Neuronal stem cell (in vitro differentiated cells): ENCODE measurements at regions not wholly inside any gene's neighbourhood (a gene's known extent, or its start where the extent isn't known, plus 50 kb on each side); places are given as distances from the start of the nearest gene placed in this dataset.

Experiments
- DNase-seq: peaks from one replicate; pipeline ENCODE4 v3.0.0-alpha.2; 2013; ENCODE audit warnings: low spot score
- H2AFZ ChIP-seq: one replicate; pipeline ENCODE4 v1.6.1; 2013; ENCODE audit warnings: mild to moderate bottlenecking, low read length, inconsistent platforms
- H2AK5ac ChIP-seq: 2 replicates; pipeline ENCODE4 v1.6.1; 2013; ENCODE audit warnings: low read depth, mild to moderate bottlenecking, inconsistent platforms, low read length, moderate library complexity, mixed read lengths
- H2BK120ac ChIP-seq: 2 replicates; pipeline ENCODE4 v1.6.1; 2013; ENCODE audit warnings: low read depth, mild to moderate bottlenecking, inconsistent platforms, low read length, moderate library complexity, mixed read lengths
- H2BK12ac ChIP-seq: one replicate; pipeline ENCODE4 v1.6.1; 2013; ENCODE audit warnings: low read length, inconsistent platforms
- H2BK15ac ChIP-seq: 2 replicates; pipeline ENCODE4 v1.6.1; 2013; ENCODE audit warnings: mild to moderate bottlenecking, low read length, inconsistent platforms, mixed read lengths
- H2BK5ac ChIP-seq: one replicate; pipeline ENCODE4 v1.6.1; 2013; ENCODE audit warnings: inconsistent platforms, mild to moderate bottlenecking, low read length, moderate library complexity
- H3K14ac ChIP-seq: one replicate; pipeline ENCODE4 v1.6.1; 2013; ENCODE audit warnings: low read length, inconsistent platforms
- H3K18ac ChIP-seq: 2 replicates; pipeline ENCODE4 v1.6.1; 2013; ENCODE audit warnings: low read length, inconsistent platforms
- H3K23ac ChIP-seq: 2 replicates; pipeline ENCODE4 v1.6.1; 2013; ENCODE audit warnings: low read depth, mild to moderate bottlenecking, mixed read lengths, low read length, inconsistent platforms; ENCODE audit not compliant: poor library complexity
- H3K27ac ChIP-seq: replicated peaks from 3 replicates; pipeline ENCODE4 v1.5.1; 2013; ENCODE audit warnings: low read length, inconsistent platforms
- H3K27me3 ChIP-seq, 3 experiments: 2 replicates each; pipeline ENCODE4 v1.6.1; 2013; ENCODE audit warnings: low read length in 3 of 3, mild to moderate bottlenecking in 2 of 3, inconsistent platforms in 1 of 3, low read depth in 1 of 3, mixed read lengths in 1 of 3, moderate library complexity in 1 of 3; ENCODE audit not compliant: control insufficient read depth in 3 of 3, insufficient read depth in 3 of 3
- H3K36me3 ChIP-seq, 2 donors: replicated peaks in 1 of 2; 2 replicates each; pipeline ENCODE4 v1.6.1; 2013; ENCODE audit warnings: low read length in 2 of 2; ENCODE audit not compliant: control insufficient read depth in 2 of 2, insufficient read depth in 2 of 2
- H3K4ac ChIP-seq: 2 replicates; pipeline ENCODE4 v1.6.1; 2013; ENCODE audit warnings: inconsistent platforms, mild to moderate bottlenecking, low read length, moderate library complexity
- H3K4me1 ChIP-seq, 2 donors: 1 replicate in 1 of 2; 2 replicates in 1 of 2; pipeline ENCODE4 v1.6.1; 2013; ENCODE audit warnings: low read length in 2 of 2, low read depth in 1 of 2; ENCODE audit not compliant: control insufficient read depth in 2 of 2, insufficient read depth in 1 of 2
- H3K4me2 ChIP-seq: one replicate; pipeline ENCODE4 v1.6.1; 2013; ENCODE audit warnings: mild to moderate bottlenecking, low read length, inconsistent platforms; ENCODE audit not compliant: insufficient read depth, poor library complexity, severe bottlenecking
- H3K4me3 ChIP-seq, 2 donors: 2 replicates each; pipeline ENCODE4 v1.5.1; 2013; ENCODE audit warnings: low read length in 2 of 2, mild to moderate bottlenecking in 2 of 2, inconsistent platforms in 1 of 2, moderate library complexity in 1 of 2
- H3K79me1 ChIP-seq: one replicate; pipeline ENCODE4 v1.6.1; 2013; ENCODE audit warnings: low read depth, mild to moderate bottlenecking, inconsistent platforms, low read length, moderate library complexity
- H3K9ac ChIP-seq: one replicate; pipeline ENCODE4 v1.6.1; 2013; ENCODE audit warnings: mild to moderate bottlenecking, low read depth, low read length, inconsistent platforms; ENCODE audit not compliant: poor library complexity
- H3K9me3 ChIP-seq, 2 donors: replicated peaks in 1 of 2; 2 replicates each; pipeline versions ENCODE3 to v1.6.1; 2013; ENCODE audit warnings: low read length in 2 of 2, mild to moderate bottlenecking in 2 of 2, inconsistent platforms in 1 of 2, low read depth in 1 of 2, mixed read lengths in 1 of 2, moderate library complexity in 1 of 2; ENCODE audit not compliant: control insufficient read depth in 2 of 2, insufficient read depth in 1 of 2
- H4K8ac ChIP-seq: one replicate; pipeline ENCODE4 v1.6.1; 2013; ENCODE audit warnings: low read depth, mild to moderate bottlenecking, inconsistent platforms, low read length, moderate library complexity
- H4K91ac ChIP-seq: one replicate; pipeline ENCODE4 v1.6.1; 2013; ENCODE audit warnings: low read length, low read depth, mild to moderate bottlenecking, inconsistent platforms; ENCODE audit not compliant: poor library complexity
- WGBS, 2 donors: extraction: QIAGEN DNeasy Blood & Tissue Kit; methylation state at CpG; one replicate each; pipeline ENCODE4 v1.1.7; 2013; ENCODE audit warnings: missing lambda C conversion rate in 2 of 2, mixed read lengths in 1 of 2; ENCODE audit not compliant: insufficient read length in 2 of 2, insufficient replicate concordance in 1 of 2; ENCODE audit errors: extremely low coverage in 2 of 2; 5-methylcytosine and 5-hydroxymethylcytosine counted together

DNA sequence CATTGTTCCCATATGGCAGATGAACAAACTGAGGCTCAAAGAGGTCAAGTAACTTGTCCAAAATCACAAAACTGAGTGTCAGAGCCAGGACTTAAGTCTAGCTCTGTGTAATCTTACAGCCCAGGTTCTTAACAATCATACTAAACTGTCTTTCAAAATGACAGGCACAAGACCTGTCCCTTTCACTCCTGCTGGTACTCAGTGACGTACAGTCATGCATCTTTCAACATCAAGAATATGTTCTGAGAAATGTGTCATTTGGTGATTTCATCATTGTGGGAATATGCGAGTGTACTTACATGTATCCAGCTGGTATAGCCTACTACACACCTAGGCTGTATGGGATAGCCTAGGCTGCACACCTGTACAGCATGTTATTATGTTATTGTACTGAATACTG, 646.8 kb upstream of the WWC1 start:
- no peak overlapping the region for H4K8ac ChIP-seq
- no peaks in the 10 kb centered on the region for H3K27me3 ChIP-seq
- H3K18ac ChIP-seq: no peak overlapping the region
- H2BK5ac ChIP-seq: no peak overlapping the region
- no peaks in the 10 kb centered on the region for H3K36me3 ChIP-seq
- no peaks in the 10 kb centered on the region for H3K9me3 ChIP-seq
- no peak overlapping the region for H2BK120ac ChIP-seq
- H4K91ac ChIP-seq: no peak overlapping the region
- no peak overlapping the region for H3K9ac ChIP-seq
- no peaks in the 10 kb centered on the region for H3K4me1 ChIP-seq
- no peak overlapping the region for H2BK12ac ChIP-seq
- no peak overlapping the region for H2AFZ ChIP-seq
- H2AK5ac ChIP-seq: no peak overlapping the region
- H3K14ac ChIP-seq: no peak overlapping the region
- no CpG with 5 or more reads among the region's 2 CpGs for WGBS, 2 donors
- no peak overlapping the region for H2BK15ac ChIP-seq
- no peaks in the 10 kb centered on the region for H3K79me1 ChIP-seq
- no peak overlapping the region for H3K27ac ChIP-seq
- no peak overlapping the region for H3K4me2 ChIP-seq
- no peak overlapping the region for H3K4ac ChIP-seq
- H3K4me3 ChIP-seq: no peak overlapping the region
- DNase-seq: no peak
- H3K23ac ChIP-seq: no peak overlapping the region

DNA sequence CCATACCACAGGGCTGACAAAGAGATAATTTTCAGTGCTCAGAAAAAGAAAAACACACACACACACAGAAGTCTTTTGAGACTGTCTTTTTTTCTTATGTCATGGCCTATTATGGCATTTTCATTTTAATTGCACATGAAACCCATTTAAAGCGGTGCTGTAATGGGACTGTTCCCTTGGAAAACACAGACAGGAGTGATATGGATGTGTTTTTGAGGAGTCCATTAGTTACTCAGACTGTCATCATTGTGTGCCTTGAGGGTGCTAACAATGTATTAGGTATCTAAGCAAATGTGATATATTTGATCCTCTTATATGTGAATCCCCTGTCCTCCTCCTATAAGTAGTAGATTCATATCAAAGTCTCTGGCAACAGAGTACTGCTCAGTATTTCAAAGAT, 642.0 kb upstream of the WWC1 start:
- Histone ChIP-seq H3K4ac (no peak overlapping the region), H3K4me2 (no peak overlapping the region)
- no CpG with 5 or more reads among the region's 1 CpG for WGBS, 2 donors

DNA sequence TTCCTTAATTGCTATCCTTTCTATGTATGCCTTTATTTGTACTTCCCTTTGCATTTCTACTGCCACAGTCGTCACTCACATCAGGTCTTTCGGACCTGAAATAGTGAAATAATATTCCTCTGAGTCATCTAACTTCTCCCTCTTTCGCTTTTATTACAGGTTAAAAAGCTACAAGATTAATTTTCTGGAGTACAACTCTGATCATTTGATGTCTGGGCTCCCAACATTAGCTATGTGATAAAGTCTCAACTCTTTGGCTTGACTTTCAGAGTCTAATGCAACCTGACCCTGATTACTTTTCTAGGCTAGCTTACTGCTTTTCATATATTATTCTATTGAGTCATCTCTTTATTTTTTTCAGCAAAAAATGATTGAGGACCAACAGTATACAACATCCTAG, 638.8 kb upstream of the WWC1 start:
- no peak overlapping the region for H3K4me3 ChIP-seq
- H3K4me1 ChIP-seq: peaks cover 0 to 3% of the 10 kb centered on the region in 2 donors
- no peaks in the 10 kb centered on the region for H3K79me1 ChIP-seq
- no peak overlapping the region for H2BK15ac ChIP-seq
- H3K9ac ChIP-seq: no peak overlapping the region
- no peak overlapping the region for H3K18ac ChIP-seq
- no peak overlapping the region for H2BK12ac ChIP-seq
- no peak overlapping the region for H2AK5ac ChIP-seq
- H3K4ac ChIP-seq: no peak overlapping the region
- no peaks in the 10 kb centered on the region for H3K27me3 ChIP-seq
- H3K14ac ChIP-seq: no peak overlapping the region
- no peak overlapping the region for H3K27ac ChIP-seq
- H3K36me3 ChIP-seq: peaks cover 0 to 3% of the 10 kb centered on the region in 2 donors
- no peaks in the 10 kb centered on the region for H3K9me3 ChIP-seq
- H2BK120ac ChIP-seq: no peak overlapping the region
- H2BK5ac ChIP-seq: no peak overlapping the region
- H2AFZ ChIP-seq: no peak overlapping the region
- WGBS, 2 donors: no CpG with 5 or more reads among the region's 3 CpGs
- H4K91ac ChIP-seq: no peak overlapping the region
- no peak for DNase-seq
- no peak overlapping the region for H4K8ac ChIP-seq
- no peak overlapping the region for H3K4me2 ChIP-seq
- no peak overlapping the region for H3K23ac ChIP-seq

More for the DNA sequence above, 642.0 kb upstream of the WWC1 start:
- Histone ChIP-seq H3K4me1 (no peaks in the 10 kb centered on the region), H3K9ac (no peak overlapping the region), H3K36me3 (peaks cover 0 to 3% of the 10 kb centered on the region in 2 donors), H3K4me3 (no peak overlapping the region), H3K27me3 (no peaks in the 10 kb centered on the region), H3K18ac (no peak overlapping the region), H4K91ac (no peak overlapping the region), H3K14ac (no peak overlapping the region), H2BK5ac (no peak overlapping the region), H2BK12ac (no peak overlapping the region), H2BK120ac (no peak overlapping the region), H2BK15ac (no peak overlapping the region), H2AFZ (no peak overlapping the region), H4K8ac (no peak overlapping the region), H3K27ac (no peak overlapping the region), H2AK5ac (no peak overlapping the region), H3K79me1 (no peaks in the 10 kb centered on the region), H3K23ac (no peak overlapping the region), H3K9me3 (no peaks in the 10 kb centered on the region)
- DNase-seq: no peak

DNA sequence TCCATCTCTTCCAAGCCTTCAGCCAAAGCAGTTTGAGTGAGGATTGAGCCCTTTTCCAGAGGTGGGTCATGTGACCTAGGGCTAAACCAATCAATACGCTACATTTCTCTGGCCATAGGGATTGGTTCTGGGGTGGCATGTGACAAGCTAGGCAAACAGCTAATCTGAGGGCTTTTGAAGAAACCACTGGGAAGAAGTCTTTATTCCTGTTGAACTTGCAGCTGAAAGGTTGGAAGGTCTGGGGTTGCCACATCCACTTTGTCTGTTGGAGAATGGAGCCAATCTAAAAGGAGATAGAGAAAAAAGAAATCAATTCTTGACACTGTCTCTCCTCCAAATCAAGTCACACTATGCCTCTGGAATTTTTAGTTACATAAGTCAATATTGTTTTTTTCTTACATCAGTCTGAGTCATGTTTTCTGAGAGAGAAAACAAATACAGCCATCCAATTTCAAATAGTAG, 637.8 kb upstream of the WWC1 start:
- WGBS, 2 donors: no CpG with 5 or more reads among the region's 1 CpG
- no peak overlapping the region for H2AK5ac ChIP-seq
- H2BK5ac ChIP-seq: no peak overlapping the region
- H3K27ac ChIP-seq: no peak overlapping the region
- no peaks in the 10 kb centered on the region for H3K79me1 ChIP-seq
- H2BK120ac ChIP-seq: no peak overlapping the region
- H3K18ac ChIP-seq: no peak overlapping the region
- H3K4me1 ChIP-seq: peaks cover 0 to 3% of the 10 kb centered on the region in 2 donors
- H2BK15ac ChIP-seq: no peak overlapping the region
- no peak overlapping the region for H4K91ac ChIP-seq
- no peak overlapping the region for H3K4me3 ChIP-seq
- H3K23ac ChIP-seq: no peak overlapping the region
- no peak overlapping the region for H3K9ac ChIP-seq
- no peak overlapping the region for H3K4ac ChIP-seq
- no peak overlapping the region for H3K4me2 ChIP-seq
- no peak for DNase-seq
- H4K8ac ChIP-seq: no peak overlapping the region
- no peak overlapping the region for H2AFZ ChIP-seq
- no peaks in the 10 kb centered on the region for H3K27me3 ChIP-seq
- no peaks in the 10 kb centered on the region for H3K9me3 ChIP-seq
- no peak overlapping the region for H2BK12ac ChIP-seq
- H3K14ac ChIP-seq: no peak overlapping the region
- H3K36me3 ChIP-seq: peaks cover 0 to 3% of the 10 kb centered on the region in 2 donors
